ENCODE measurements at regions not wholly inside any gene's neighbourhood (a gene's known extent, or its start where the extent isn't known, plus 50 kb on each side); places are given as distances from the start of the nearest gene placed in this dataset.

GRCh38 chr1:57483954-57484353, 60.1 kb upstream of the DAB1 start:
- Histone ChIP-seq H3K27ac (no peak overlapping the region), H3K27me3 (replicated peaks in 1 of 7) (no peaks in the 10 kb centered on the region), H3K4me1 (no peaks in the 10 kb centered on the region), H3K9me3 (no peaks in the 10 kb centered on the region), H3K36me3 (no peaks in the 10 kb centered on the region), H3K4me3 (no peak overlapping the region)
- 74 to 89% (median 82%) methylated on average over 1 of the region's 1 CpG for WGBS, 5 donors
- intact Hi-C loops (cut with DNase I; ENCODE audit: low total_unique reads) = no loop called here
- no peak for DNase-seq
- TF ChIP-seq CTCF (IDR thresholded peaks at IDR 0.05 in 8 of 11, conservative IDR thresholded peaks at IDR 0.05 in 3 of 11) (no peak), POLR2A (IDR thresholded peaks at IDR 0.05) (no peak), POLR2AphosphoS5 (IDR thresholded peaks at IDR 0.05) (no peak)

DNA sequence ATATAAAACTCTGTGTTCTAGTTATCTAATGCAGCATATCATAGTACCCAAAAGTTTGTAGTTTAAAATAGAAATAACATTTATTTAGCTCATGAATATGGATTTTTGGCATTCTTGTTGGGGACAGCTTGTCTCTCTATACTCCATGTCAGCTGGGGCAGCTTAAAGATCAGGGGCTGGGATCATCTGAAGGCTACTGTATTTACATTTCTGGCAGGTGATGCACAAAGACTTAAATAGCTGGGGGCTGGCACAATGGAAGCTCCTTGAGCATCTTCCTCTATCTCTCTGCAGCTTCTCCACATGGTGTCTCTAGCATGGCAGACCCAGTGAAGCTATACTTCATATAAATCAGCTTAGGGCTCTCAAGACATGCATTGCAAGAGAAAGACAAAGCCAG, 55.6 kb upstream of the DAB1 start:
- Histone ChIP-seq H3K27me3 (replicated peaks in 1 of 7) (no peaks in the 10 kb centered on the region), H3K27ac (no peak overlapping the region), H3K9me3 (no peaks in the 10 kb centered on the region), H3K36me3 (no peaks in the 10 kb centered on the region), H3K4me1 (no peaks in the 10 kb centered on the region), H3K4me3 (no peak overlapping the region)
- TF ChIP-seq POLR2AphosphoS5 (IDR thresholded peaks at IDR 0.05) = no peak
- TF ChIP-seq POLR2A (IDR thresholded peaks at IDR 0.05) = no peak
- DNase-seq = no peak
- intact Hi-C loops (cut with DNase I; ENCODE audit: low total_unique reads) = no loop called here

DNA sequence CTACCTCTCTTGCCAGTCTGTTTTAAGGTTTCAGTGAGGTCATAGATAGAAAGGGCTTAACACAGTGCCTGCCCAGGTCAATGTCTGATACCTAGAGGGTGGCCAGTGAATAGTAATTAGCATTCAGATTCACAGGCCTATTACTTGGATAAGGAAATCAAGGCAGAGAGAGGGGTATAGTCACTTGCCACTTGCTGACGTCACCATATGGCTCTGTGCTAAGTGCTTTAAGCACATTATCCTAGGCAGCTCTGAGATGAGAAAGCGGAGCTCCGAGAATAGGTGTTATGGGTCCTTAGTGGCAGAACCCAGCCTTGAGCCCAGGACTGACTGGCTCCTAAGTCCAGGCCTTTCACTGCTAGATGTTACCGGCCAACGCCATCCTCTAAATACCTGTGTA, 51.5 kb upstream of the DAB1 start:
- no peak overlapping the region for H3K4me3 ChIP-seq
- DNase-seq = no peak
- intact Hi-C loops (cut with DNase I; ENCODE audit: low total_unique reads) = no loop called here

GRCh38 chr1:57474137-57474750, 50.4 kb upstream of the DAB1 start:
- 87 to 94% (median 92%) methylated on average over 4 of the region's 4 CpGs for WGBS, 5 donors
- intact Hi-C loops (cut with DNase I; ENCODE audit: low total_unique reads) = no loop called here
- H3K4me3 ChIP-seq = no peak overlapping the region
- no peaks in the 10 kb centered on the region for H3K9me3 ChIP-seq
- H3K36me3 ChIP-seq = no peaks in the 10 kb centered on the region
- no peak for DNase-seq
- H3K27ac ChIP-seq = no peak overlapping the region
- H3K4me1 ChIP-seq = no peaks in the 10 kb centered on the region
- H3K27me3 ChIP-seq (replicated peaks in 1 of 7) = no peaks in the 10 kb centered on the region
- no peak for TF ChIP-seq CTCF (IDR thresholded peaks at IDR 0.05 in 8 of 11, conservative IDR thresholded peaks at IDR 0.05 in 3 of 11)
- no peak for TF ChIP-seq POLR2A (IDR thresholded peaks at IDR 0.05)
- TF ChIP-seq POLR2AphosphoS5 (IDR thresholded peaks at IDR 0.05) = no peak

More for the DNA sequence above, 51.5 kb upstream of the DAB1 start:
- H3K9me3 ChIP-seq = no peaks in the 10 kb centered on the region
- H3K27ac ChIP-seq = no peak overlapping the region
- no peak for TF ChIP-seq POLR2A (IDR thresholded peaks at IDR 0.05)
- no peak for TF ChIP-seq CTCF (IDR thresholded peaks at IDR 0.05 in 8 of 11, conservative IDR thresholded peaks at IDR 0.05 in 3 of 11)
- TF ChIP-seq POLR2AphosphoS5 (IDR thresholded peaks at IDR 0.05) = no peak
- H3K4me1 ChIP-seq = no peaks in the 10 kb centered on the region
- H3K36me3 ChIP-seq = no peaks in the 10 kb centered on the region
- no peaks in the 10 kb centered on the region for H3K27me3 ChIP-seq (replicated peaks in 1 of 7)
- WGBS, 5 donors = 91 to 93% (median 92%) methylated on average over 5 of the region's 5 CpGs

Small RNA genes lying in the stretch of these regions (small RNA-seq; reads per million reads assigned to genes)
- gene AL445193.1 = 0 reads per million in 4 donors

Measured in spleen (tissue), 11 donors.